ENCODE measurements at regions not wholly inside any gene's neighbourhood (a gene's known extent, or its start where the extent isn't known, plus 50 kb on each side); places are given as distances from the start of the nearest gene placed in this dataset.

- Histone ChIP-seq H3K4me3 (no peak overlapping the region), H3K27me3 (no peaks in the 10 kb centered on the region), H4K20me1 (no peaks in the 10 kb centered on the region), H3K27ac (no peak overlapping the region), H3K4me1 (no peaks in the 10 kb centered on the region), H3K9me3 (peaks cover 10% of the 10 kb centered on the region; the same call in 1 of the 2 replicates), H3K4me2 (no peak overlapping the region), H3K9ac (no peak overlapping the region), H3K36me3 (no peaks in the 10 kb centered on the region)
- TF ChIP-seq Cebpa-rat (IDR thresholded peaks at IDR 0.05): no peak
Measured at GRCh38 chr21:28444557-28444956, 548.1 kb downstream of the LTN1 start.

DNA sequence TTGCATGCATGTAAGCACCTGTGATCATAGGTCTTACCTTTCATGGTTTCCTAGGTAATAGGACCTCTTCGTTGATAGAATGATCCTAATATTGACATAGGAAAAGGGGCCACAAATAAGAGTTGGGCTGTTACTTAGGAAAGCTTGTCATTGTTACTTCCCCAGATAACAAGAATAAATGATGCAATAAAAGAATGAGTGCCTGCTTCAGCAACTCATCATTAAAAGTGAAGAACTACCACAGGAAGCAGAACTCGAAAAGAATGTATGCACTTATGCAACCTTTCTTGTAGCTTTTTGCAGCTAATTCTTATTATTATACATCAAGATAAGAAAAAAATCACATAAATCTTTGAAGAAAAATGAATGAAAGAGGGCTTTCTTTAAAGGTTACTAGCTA lies 548.6 kb downstream of the LTN1 start:
- Histone ChIP-seq H3K4me1 (no peaks in the 10 kb centered on the region), H3K9ac (no peak overlapping the region), H3K27ac (no peak overlapping the region), H4K20me1 (no peaks in the 10 kb centered on the region), H3K27me3 (no peaks in the 10 kb centered on the region), H3K4me3 (no peak overlapping the region), H3K4me2 (no peak overlapping the region), H3K9me3 (peaks cover 10% of the 10 kb centered on the region; the same call in 1 of the 2 replicates), H3K36me3 (no peaks in the 10 kb centered on the region)
- TF ChIP-seq Cebpa-rat (IDR thresholded peaks at IDR 0.05): no peak

GRCh38 chr21:28442624-28443023 lies 550.1 kb downstream of the LTN1 start:
- no peaks in the 10 kb centered on the region for H3K27me3 ChIP-seq
- no peak overlapping the region for H3K4me3 ChIP-seq
- H3K4me1 ChIP-seq: no peaks in the 10 kb centered on the region
- H4K20me1 ChIP-seq: no peaks in the 10 kb centered on the region
- no peak for TF ChIP-seq Cebpa-rat (IDR thresholded peaks at IDR 0.05)
- H3K4me2 ChIP-seq: no peak overlapping the region
- no peaks in the 10 kb centered on the region for H3K36me3 ChIP-seq
- H3K27ac ChIP-seq: no peak overlapping the region
- H3K9ac ChIP-seq: no peak overlapping the region
- H3K9me3 ChIP-seq: peaks cover 10% of the 10 kb centered on the region; the same call in 1 of the 2 replicates

DNA sequence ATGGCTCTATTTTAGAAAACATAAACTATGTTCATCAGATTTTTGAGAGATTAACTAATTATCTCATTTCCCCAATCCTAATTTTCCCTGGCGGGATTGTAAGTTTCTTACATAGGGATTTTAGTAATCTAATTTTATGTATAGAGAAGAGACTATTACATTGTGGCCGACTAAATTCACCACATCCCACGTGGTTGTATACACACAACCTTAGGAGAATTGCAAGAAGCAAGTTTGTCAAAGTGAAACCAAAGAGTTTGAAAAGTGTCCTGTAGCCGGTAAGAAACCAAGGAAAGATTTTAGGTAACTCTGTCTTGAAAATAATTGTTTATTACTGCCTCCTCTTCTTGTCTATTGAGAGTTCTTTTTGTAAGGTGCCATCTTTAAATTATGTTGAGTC lies 550.6 kb downstream of the LTN1 start:
- Histone ChIP-seq H3K9ac (no peak overlapping the region), H3K27ac (no peak overlapping the region), H3K4me1 (no peaks in the 10 kb centered on the region), H3K27me3 (no peaks in the 10 kb centered on the region), H3K4me3 (no peak overlapping the region), H3K4me2 (no peak overlapping the region), H4K20me1 (no peaks in the 10 kb centered on the region), H3K36me3 (no peaks in the 10 kb centered on the region), H3K9me3 (peaks cover 10% of the 10 kb centered on the region; the same call in 1 of the 2 replicates)
- TF ChIP-seq Cebpa-rat (IDR thresholded peaks at IDR 0.05): no peak

DNA sequence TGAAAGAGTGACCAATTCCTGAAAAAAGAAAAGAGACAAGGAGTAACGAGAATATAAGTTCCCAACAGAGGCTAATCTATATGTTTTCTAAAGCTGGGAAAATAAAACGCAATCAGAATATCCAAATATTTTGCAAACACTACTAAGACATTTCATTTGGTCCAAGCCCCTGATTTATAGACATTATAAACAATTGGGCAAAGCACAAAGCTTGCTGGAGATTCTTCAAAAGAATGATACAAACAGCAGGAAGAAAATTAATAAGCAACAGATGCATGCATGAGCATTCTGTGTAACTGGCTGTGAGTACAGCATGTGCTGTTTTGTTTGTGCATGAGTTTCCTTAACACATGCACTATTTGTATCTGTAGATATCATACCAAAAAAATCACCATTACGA lies 552.9 kb downstream of the LTN1 start:
- H3K27ac ChIP-seq: no peak overlapping the region
- no peak overlapping the region for H3K4me2 ChIP-seq
- H3K27me3 ChIP-seq: no peaks in the 10 kb centered on the region
- no peak for TF ChIP-seq Cebpa-rat (IDR thresholded peaks at IDR 0.05)
- H3K36me3 ChIP-seq: no peaks in the 10 kb centered on the region
- no peak overlapping the region for H3K4me3 ChIP-seq
- H3K4me1 ChIP-seq: no peaks in the 10 kb centered on the region
- H4K20me1 ChIP-seq: no peaks in the 10 kb centered on the region
- no peaks in the 10 kb centered on the region for H3K9me3 ChIP-seq
- no peak overlapping the region for H3K9ac ChIP-seq

DNA sequence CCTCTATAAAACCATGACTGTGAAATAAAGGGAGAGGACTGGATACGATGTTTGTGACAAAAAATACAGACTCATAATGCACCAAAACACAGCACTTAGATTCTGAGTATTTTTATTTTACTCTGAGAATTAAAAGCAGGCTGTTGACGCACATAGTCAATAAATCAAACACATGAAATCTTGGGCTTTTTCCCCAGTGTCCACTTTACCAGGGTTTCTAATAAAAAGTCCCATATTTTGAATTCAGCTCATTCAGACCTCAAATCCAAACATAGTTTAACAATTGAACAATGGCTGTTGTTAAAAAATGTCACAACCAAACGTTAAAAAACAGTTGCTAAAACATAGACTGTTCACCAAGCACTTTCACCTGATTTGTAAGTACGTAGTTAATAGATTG lies 553.4 kb downstream of the LTN1 start:
- no peak overlapping the region for H3K27ac ChIP-seq
- no peak overlapping the region for H3K4me3 ChIP-seq
- TF ChIP-seq Cebpa-rat (IDR thresholded peaks at IDR 0.05): no peak

GRCh38 chr21:28437061-28437460 lies 555.6 kb downstream of the LTN1 start:
- no peak for TF ChIP-seq Cebpa-rat (IDR thresholded peaks at IDR 0.05)
- Histone ChIP-seq H3K9ac (no peak overlapping the region), H3K4me3 (no peak overlapping the region), H3K27me3 (no peaks in the 10 kb centered on the region), H3K9me3 (no peaks in the 10 kb centered on the region), H3K36me3 (no peaks in the 10 kb centered on the region), H3K4me2 (no peak overlapping the region), H3K27ac (no peak overlapping the region), H3K4me1 (no peaks in the 10 kb centered on the region), H4K20me1 (no peaks in the 10 kb centered on the region)

More for the DNA sequence above, 553.4 kb downstream of the LTN1 start:
- no peaks in the 10 kb centered on the region for H3K36me3 ChIP-seq
- no peaks in the 10 kb centered on the region for H3K4me1 ChIP-seq
- no peak overlapping the region for H3K4me2 ChIP-seq
- no peak overlapping the region for H3K9ac ChIP-seq
- H4K20me1 ChIP-seq: no peaks in the 10 kb centered on the region
- no peaks in the 10 kb centered on the region for H3K27me3 ChIP-seq
- H3K9me3 ChIP-seq: no peaks in the 10 kb centered on the region

DNA sequence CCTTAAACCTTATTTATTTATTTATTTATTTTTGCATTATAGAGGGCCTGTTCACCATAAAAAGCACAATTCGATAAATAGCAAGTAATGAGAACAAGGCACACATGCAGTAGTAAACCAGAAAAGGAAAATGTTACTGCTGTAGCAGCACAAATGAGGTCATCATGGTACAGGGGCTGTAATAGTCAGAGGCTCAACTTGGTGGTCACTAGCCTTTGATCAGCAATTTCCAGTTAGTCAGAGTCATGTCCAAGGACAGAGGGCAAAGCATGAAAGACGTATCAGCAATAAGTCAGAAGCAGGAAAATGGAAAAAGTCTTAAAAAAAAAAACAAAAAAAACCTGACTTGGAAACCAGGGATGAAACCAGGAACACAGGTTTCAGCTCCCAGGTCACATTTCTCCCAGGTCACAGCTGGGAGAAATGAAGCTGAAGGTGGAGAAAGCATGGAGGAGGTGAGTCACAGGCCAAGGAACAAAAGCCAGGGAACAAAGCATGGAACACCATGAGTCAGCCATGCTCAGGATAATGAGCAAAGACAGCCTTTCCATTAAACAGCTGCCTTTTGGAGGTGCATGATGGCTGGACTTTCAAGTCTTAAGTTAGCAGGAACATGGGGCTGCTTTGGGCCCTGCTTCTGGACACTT lies 556.3 kb downstream of the LTN1 start:
- Histone ChIP-seq H3K27ac (no peak overlapping the region), H3K9me3 (no peaks in the 10 kb centered on the region), H3K4me3 (no peak overlapping the region), H3K27me3 (no peaks in the 10 kb centered on the region), H3K36me3 (no peaks in the 10 kb centered on the region), H3K4me2 (no peak overlapping the region), H3K9ac (no peak overlapping the region), H4K20me1 (no peaks in the 10 kb centered on the region), H3K4me1 (no peaks in the 10 kb centered on the region)
- no peak for TF ChIP-seq Cebpa-rat (IDR thresholded peaks at IDR 0.05)

DNA sequence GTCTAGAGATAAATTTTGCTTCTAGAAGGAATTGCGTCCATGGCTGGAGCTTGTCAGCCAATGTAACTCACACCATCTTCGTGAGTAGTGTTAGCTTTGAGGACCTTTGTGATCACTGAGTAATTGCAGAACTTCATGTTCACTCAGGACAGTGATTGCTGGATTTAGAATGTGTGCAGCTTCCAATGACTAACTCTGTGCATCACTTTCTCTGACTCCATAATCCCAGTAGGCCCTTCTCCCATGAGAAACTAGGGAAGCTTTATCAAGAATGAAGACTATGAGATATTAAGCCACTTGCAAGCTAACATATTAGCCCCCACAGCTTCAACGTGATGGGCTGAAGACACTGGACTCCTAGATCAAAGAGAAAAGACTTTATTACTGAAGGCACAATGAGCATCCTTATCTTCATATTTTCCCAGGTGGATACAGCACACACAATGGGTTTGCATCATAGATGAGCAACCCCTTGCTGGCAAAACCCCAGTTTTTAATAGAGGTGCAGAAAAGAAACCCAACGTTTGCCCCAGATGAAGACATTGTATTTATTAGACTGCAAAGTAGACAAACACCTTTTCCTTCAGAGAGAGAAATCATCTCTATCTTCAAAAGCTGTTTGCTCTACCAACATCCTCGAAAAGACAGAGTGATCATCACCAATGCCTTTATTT lies 561.0 kb downstream of the LTN1 start:
- Histone ChIP-seq H3K9me3 (no peaks in the 10 kb centered on the region; the same call in 1 of the 2 replicates), H3K4me2 (no peak overlapping the region), H3K36me3 (no peaks in the 10 kb centered on the region), H3K27ac (no peak overlapping the region), H4K20me1 (no peaks in the 10 kb centered on the region), H3K27me3 (no peaks in the 10 kb centered on the region), H3K4me3 (no peak overlapping the region), H3K4me1 (no peaks in the 10 kb centered on the region), H3K9ac (no peak overlapping the region)
- no peak for TF ChIP-seq Cebpa-rat (IDR thresholded peaks at IDR 0.05)

DNA sequence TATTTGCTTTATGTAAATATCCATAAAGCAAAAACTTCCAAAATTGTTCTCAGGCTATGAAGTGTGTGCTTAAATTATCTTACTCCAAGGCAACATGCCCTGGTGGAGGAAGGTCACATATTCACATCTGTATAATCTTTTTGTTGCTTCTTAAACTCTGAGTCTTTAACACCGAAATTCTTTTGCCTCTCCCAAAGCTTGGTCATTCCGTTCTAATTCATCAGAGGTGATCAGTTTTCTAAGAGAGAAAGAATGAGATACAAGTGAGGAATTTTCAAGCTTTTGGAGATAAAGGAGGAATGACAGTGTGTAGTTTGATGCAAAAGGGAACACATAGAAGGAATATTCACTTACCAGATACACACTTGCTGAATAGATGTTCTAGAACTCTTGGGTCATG lies 561.7 kb downstream of the LTN1 start:
- Histone ChIP-seq H3K9me3 (no peaks in the 10 kb centered on the region; the same call in 1 of the 2 replicates), H3K27ac (no peak overlapping the region), H3K27me3 (no peaks in the 10 kb centered on the region), H3K4me3 (no peak overlapping the region), H4K20me1 (no peaks in the 10 kb centered on the region), H3K4me1 (no peaks in the 10 kb centered on the region), H3K4me2 (no peak overlapping the region), H3K36me3 (no peaks in the 10 kb centered on the region), H3K9ac (no peak overlapping the region)
- no peak for TF ChIP-seq Cebpa-rat (IDR thresholded peaks at IDR 0.05)

Data from BLaER1 (cell line).